Epithelial cell of proximal tubule (primary cell): ENCODE measurements at regions not wholly inside any gene's neighbourhood (a gene's known extent, or its start where the extent isn't known, plus 50 kb on each side); places are given as distances from the start of the nearest gene placed in this dataset.

Experiments
- DNase-seq: peaks from one replicate; pipeline ENCODE4 v3.0.0-alpha.2; 2011; ENCODE audit warnings: low read depth
- H3K4me3 ChIP-seq: 2 replicates; pipeline ENCODE4 v1.5.1; 2011; ENCODE audit warnings: low read depth, mild to moderate bottlenecking, low read length
- CTCF ChIP-seq: conservative IDR thresholded peaks from 2 replicates; pipeline ENCODE4 v1.5.1; 2012; ENCODE audit warnings: low read depth, mild to moderate bottlenecking, low read length

DNA sequence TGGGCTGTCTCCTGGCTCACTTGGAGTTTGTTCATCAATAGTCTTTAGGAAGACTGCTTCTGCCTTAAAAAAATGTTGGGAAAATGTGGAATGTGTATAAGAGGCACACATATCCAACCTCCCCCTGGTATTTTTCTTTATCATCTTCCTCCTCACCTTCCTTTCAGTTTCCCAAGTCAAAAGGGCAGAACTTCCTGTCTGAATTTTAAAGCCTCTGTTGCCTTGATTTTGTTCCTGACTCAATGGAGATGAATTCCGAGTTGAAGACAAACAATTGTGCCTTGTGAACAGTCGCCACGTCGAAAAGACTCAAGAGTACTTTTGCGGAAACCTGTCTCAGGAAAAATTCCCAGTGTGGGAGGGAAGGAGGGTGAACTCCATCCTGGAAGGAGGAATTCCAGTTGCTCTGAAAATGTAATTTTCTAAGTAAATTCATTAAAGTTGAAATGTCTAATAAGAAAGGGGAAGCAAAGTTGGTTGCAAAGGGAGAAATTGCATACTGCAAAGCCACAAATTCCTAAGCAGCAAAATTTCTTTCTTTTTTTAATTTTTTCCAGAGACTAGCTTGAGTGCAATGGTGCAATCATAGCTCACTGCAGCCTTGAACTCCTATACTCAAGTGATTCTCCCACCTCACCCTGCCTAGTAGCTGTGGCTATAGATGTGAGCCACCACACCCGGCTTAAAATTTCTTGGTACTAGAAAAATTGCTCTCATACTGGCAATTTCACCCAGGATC is 50.2 kb upstream of the ELK3 start:
- TF ChIP-seq CTCF: no peak
- H3K4me3 ChIP-seq: no peak overlapping the region
- no peak for DNase-seq
